ENCODE measurements at regions not wholly inside any gene's neighbourhood (a gene's known extent, or its start where the extent isn't known, plus 50 kb on each side); places are given as distances from the start of the nearest gene placed in this dataset.

DNA sequence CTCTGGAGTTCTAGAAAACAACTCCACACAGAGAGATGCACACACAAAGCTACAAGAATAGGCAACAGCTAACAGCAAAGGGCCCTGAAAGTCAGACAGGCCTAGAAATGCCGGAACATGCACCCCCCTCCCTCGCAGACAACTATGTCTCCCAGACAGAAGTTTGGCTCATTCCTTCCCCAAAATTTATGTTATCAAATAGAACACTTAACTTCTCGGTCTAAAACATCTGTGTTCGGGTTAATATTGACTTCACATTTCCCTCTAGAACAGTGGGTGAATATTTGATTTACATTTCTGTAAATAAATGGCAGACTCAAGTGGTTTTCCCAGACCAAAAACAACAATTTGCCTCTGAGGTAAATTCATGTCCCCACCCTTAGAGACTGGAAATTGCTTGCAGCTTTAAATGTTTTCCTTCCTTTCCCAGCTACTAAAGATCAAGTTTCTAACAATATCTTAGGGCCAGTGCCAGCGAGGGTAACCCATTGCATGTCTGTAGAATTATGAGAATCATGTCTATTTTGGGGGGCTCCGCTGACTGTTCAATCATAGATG, 92.5 kb upstream of the INHBA start:
- DNase-seq (ENCODE audit: low read depth in 2 of 2), result no peak

DNA sequence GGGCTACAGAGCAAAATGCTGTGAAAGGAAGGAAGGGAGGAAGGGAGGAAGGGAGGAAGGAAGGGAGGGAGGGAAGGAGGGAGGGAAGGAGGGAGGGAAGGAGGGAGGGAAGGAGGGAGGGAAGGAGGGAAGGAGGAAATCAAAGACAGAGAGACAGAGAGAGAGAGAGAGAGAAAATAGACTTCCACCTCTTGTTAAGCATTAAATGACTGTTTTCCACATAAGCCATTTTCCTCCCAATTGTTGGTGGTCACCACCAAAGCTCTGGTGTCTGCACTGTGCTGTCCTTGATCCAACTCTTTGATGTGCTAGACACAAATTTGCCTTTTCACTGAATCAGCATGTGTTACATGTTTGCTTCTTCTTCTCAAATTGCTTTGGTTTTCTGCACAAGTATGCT, 90.7 kb upstream of the INHBA start:
- no peak for DNase-seq (ENCODE audit: low read depth in 2 of 2)

DNA sequence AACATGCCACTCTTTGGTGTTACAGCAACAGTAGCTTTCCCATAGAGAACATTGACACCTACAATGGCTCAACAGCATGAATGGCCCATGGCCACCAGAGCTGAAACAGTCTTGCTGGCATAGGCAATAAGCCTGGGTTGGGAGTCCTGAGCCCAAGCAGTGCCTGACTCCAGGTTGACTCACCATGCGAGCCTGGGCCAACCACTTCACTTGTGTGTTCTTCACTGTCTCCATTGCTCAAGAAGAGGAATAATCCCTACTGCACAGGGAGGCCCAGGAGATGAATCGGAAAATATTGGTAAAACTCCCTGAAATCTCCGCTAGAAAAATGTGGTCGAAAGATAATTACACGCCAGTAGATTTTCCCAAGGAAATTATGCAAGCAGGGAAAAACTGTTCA, 89.2 kb upstream of the INHBA start:
- no peak for DNase-seq (ENCODE audit: low read depth in 2 of 2)

DNA sequence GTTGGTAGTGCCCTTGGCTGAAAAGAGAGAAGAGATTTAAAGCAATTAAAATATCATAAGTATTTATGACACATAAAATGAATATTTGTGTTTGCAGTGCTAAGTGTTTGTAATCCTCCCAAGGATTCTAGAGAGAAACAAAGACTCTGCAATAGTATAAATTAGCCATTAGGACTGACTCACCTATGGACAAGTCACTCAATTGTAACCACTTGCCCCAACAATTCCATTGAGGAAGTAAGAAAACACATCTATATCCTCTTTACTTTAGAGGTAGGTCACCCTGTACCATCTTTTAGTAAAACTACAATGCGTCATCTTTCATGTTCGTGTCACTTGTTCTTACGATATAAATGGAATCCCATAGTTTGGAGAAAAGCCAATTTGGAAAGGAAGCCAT, 85.7 kb upstream of the INHBA start:
- no peak for DNase-seq (ENCODE audit: low read depth in 2 of 2)

DNA sequence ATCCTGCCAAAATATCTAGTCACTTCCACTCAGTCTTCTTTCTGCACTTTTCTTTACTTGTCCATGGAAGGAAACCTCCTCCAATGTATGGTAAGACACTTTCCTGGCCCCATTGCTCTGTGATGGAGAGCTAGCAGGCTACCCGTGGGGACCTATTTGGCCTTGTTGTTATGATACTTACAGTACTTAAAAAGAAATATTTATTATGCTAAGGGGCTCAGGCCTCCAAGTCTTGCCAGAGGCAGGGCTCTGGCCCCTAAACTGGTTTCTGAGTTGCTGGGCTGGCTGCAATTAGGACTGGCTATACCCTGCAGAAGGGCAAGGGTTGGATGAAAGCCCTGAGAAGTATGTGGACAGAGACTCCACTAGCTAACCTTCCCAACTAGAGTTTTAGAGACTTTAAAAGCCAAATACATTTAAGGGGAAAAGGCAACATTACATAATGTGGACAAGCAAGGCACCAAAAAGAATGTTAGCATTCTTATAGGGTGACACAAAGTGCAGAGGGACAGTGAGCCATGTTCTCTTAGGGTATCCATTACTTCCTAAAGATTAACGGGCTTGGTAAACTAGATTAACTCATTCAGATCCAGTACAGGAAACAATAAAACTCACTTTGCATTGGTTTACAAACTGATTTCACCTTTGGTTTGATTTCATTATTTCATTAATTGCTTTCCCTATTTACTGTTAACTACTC, 84.9 kb upstream of the INHBA start:
- DNase-seq (ENCODE audit: low read depth in 2 of 2), result no peak

DNA sequence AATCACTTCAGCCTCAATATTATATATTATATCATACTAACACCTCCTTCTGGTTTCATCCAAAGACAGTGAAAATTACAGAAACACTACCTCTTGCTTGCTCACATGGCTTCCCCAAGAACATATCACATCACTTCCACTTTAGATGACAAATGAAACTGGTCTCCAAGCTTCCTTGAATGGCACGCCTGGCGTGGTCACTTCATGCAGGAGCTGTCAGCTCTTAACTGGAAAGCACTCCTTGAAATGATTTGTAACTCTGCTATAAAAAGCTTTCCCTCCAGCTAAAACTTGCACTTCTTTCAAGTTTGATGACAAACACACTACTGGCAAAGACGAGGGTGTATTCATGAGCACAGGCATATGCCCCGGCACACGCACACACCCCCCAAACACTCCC, 84.1 kb upstream of the INHBA start:
- no peak for DNase-seq (ENCODE audit: low read depth in 2 of 2)

DNA sequence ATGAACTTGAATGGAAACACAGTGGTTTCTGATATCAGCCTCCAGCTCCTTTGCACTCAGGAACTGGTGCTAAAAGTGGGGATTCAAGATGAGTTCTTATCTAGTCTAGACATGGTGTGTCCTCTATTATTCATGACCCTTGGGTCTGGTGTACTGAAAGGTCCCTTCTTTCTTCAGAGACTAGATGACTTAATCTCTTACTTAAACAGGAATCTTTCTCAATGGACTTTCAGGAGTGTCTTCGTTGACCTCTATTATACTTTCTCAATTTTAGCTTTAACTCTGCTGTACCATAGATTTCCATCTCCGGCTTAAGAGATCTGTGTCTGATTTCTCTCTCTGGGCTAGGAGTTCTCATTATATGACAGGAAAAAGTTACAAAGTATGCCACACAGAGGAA, 83.5 kb upstream of the INHBA start:
- DNase-seq (ENCODE audit: low read depth in 2 of 2), result no peak

DNA sequence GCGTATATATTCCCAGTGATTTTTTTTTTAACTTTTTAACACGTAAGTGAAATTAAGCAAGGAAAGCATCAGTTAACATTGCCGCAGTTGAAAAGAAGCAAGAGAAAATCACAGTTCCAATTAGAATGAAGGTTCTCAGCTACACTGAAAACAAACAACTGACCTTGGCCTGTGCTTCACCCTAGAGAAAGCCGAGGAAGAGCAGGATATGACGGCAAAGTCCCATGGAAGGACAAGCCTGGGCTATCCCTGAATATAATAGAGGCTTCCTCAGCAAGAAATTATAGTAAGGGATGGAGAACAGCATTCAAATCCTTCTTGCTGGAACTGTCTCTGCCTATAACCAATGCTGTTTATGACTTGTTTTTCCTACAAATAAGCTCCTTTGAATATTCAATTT, 83.0 kb upstream of the INHBA start:
- DNase-seq (ENCODE audit: low read depth in 2 of 2), result no peak

DNA sequence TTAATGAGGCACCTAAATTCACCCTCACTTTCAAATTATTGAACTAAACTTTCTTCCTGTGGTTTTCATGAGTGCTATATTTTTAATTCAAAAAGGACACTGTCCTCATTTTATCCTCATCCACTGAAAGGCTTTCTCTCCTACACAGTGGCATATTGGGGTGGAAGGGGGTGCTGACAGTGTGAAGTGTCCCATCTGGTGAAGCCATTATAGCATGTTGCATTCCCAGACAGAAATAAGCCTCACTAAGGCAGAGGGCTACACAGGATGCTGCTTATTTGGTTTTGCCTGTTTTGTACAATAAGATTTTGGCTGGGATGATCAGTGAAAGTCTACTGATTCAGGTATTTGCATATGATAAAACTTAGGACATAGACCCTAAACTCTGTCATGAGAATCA, 82.4 kb upstream of the INHBA start:
- no peak for DNase-seq (ENCODE audit: low read depth in 2 of 2)

DNA sequence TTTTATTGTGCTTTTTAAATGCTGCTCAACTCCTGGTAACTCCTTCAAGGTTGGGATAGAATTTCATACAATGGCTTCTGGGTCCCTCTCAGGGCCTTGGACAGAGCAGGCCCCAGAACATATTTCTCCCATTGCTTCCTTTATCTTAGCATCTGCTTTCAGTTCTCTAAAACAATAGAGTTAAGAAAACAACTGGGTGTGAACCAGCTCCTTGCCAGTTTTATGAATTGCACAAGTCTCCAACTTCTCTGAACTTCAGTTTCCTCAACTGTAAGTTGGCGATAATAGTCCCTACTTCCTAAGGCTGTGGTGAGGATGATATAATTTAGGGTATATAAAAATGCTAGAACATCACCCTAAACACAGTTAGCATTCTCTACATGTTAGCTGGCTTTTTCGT, 77.0 kb upstream of the INHBA start:
- DNase-seq (ENCODE audit: low read depth in 2 of 2), result no peak

DNA sequence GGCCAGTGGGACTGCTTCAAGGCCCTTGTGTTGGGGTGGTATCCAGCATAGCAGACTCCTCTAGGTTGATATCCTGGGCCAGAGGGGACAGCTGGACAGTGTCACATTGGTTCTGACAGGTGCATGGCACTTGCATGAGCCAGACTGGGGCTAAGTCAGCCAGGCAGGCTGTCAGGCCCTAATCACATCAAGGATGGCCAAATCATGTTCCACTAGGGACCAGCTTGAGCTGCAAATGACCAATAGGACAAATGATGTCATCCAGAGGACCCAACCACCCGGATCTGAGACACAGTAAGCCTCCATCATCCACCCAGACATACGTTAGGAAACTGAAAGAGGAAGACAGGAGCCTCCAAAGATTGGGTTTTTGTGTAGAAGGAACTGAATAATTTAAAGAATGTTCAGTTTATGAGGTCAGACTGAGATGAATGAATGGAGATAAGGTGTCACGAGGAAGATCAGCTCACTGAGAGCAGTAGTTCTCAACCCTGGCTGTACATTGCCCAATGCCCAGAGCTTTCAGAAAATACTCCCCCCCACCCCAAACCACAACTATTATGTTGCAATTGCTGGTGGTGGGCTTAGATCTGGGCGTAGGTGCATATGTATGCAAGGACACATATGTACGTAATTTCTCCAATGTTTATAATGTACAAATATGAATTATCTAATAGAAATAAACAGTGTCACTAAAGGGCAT, 75.2 kb upstream of the INHBA start:
- no peak for DNase-seq (ENCODE audit: low read depth in 2 of 2)

DNA sequence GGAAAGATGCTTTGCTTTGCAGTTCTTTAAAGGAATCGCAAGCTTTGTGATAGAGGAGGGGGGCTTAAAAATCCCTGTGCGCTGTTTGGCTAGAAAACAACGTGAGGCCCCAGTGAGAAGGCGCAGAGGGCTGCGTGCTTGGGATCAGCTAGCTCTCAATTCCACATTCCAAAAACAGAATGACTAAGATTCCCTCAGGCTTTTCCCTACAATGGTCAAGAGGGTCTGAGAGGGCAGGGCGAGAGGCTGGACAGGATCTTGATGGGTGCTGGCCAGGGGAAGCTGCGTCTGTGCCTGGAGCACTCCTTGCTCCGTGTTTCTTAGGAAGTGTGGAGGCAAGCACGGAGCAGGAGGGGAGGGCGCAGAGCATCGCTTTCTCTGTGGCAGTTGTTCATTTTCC, 72.1 kb upstream of the INHBA start:
- no peak for DNase-seq (ENCODE audit: low read depth in 2 of 2)

DNA sequence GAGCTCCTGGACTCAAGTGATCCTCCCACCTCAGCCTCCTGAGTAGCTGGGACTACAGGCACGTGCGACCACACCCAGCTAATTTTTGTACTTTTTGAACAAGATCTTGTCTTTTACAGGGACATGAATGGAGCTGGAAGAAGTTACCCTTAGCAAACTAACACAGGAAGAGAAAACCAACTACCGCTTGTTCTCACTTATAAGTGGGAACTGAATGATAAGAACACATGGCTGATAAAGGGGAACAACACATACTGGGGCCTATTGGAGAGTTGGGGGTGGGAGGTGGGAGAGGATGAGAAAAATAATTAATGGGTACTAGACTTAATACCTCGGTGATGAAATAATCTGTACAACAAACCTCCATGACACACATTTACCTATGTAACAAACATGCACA, 70.9 kb upstream of the INHBA start:
- DNase-seq (ENCODE audit: low read depth in 2 of 2), result no peak

DNA sequence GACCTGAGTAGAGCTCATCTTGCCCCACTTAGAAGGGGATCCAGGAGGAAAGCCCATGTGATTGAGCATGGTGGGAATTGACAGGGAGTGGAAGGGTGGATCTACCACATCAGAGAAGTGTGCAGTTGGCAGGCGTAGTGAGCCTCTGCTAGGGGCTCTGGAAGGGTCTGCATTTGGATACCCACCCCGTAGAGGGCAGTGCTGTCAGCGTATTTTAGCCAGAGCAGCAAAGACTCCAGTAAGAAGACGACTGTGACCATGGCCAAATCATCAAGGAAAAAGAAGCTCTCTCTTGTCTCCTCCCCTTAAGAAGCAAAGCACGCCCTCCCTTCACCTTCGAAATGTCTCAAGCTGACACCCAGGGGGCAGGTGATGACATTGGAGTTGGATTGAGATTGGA, 68.8 kb upstream of the INHBA start:
- DNase-seq (ENCODE audit: low read depth in 2 of 2), result no peak

DNA sequence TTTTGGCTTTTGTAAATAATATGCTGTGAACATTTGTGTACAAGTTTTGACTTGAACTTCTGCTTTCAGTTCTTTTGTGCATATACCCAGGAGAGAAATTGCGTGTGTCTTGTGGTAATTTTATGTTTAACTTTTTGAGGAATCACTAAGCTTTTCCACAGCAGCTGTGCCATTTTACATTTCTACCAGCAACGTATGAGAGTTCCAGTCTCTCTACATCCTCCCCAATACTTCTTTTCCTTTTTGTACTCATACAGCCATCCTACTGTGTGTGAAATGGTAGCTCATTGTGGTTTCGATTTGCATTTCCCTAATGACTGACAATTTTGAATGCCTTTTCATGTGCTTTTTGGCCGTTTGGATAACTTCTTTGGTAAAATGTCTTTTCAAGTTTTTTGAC, 66.3 kb upstream of the INHBA start:
- no peak for DNase-seq (ENCODE audit: low read depth in 2 of 2)

DNA sequence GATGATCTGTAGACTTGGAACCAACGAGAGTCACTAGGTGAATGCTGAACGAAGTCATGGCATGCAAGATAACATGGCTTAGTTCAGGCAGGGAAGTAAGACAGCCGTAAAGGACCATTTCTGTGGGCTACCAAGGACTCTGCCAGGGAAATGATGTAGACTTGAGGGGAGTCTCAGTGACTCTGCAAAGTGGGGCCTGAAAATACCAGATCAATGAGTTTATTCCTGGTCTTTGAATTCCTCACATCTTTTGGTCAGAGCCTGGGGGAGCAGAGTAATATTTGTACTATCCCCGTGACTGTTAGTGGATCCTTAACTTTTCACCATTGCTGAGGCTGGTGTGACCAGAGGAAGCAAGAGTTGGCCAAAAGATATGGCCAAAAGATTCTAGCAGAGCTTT, 60.7 kb upstream of the INHBA start:
- no peak for DNase-seq (ENCODE audit: low read depth in 2 of 2)

DNA sequence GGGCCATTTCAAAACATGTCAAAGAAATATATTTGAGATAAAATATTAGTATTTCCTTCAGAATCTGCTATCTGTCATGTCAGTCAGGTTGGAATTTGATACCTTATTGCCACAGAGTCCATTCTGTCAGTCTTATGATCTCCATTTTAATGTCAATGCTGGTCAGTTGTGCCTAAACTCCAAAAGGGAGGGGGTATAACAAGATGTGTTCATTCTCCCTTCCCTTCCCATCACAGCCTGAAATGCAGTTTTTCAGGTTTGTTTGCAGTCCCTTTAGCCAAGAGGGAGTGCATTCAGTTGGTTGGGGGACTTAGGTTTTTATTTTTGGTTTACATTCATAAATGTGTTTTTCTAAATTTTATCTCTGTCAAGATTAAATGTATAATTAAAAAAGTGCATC, 59.8 kb upstream of the INHBA start:
- no peak for DNase-seq (ENCODE audit: low read depth in 2 of 2)

DNA sequence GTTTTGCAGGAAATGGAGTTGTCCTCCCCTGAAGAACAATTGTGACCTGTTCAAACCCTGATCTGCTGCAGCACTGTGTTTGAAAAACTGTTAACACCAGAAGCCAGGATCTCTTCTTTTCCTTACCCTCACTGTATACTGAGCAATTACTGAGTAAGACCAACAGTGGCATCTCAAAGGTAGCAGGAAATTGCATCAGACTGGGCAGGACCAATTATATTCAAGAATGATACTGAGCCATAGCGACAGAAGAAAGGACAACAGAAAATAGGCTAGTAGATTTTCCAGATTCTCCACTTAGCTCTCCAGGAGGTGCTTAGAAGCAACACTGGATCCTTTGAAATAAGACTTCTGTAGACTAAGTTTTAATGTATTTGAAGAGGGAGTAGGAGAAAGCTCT, 57.4 kb upstream of the INHBA start:
- DNase-seq (ENCODE audit: low read depth in 2 of 2), result no peak

DNA sequence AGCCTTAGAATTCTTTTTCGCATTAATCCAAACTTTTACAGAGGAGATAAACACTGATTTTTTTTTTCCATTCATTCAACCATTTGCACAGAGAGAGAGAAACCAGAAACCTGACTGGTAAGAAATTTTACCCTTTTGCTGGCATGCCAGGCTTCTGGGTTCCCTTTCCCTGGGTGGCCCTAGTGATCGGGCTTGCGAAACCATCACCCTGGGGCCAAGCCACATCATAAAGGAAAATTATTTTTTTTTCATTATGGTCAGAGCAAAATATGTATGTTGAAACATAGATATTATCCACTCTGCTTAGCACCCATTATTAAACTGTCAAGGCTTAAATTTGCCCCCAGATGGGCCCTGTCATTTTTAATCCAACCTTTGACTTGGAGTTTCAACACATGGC, 55.4 kb upstream of the INHBA start:
- DNase-seq (ENCODE audit: low read depth in 2 of 2), result no peak

DNA sequence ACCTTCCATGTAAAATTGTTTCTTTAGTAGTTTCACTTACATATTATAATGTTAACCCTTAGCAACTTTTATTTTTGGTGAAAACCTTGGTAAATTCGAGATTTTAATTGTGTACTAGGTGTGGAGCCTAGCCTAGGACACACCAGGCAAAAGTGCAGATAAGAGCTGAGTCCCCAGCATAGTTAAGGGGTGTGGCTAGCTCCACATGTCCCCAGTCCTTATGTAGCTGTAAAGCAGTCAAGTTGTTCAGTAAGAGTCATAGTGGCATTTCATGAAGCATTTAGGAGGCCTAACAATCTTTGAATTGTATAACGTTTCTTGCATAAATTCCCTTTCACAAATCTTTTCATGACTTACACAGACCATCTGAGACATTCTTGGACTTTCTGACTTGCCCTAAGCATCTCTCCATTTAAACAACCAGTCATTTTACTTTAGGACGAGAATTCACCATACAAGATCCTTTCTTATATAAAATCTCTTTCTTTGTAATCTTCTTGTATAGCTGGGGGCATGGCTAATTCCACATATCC, 53.8 kb upstream of the INHBA start:
- no peak for DNase-seq (ENCODE audit: low read depth in 2 of 2)

DNA sequence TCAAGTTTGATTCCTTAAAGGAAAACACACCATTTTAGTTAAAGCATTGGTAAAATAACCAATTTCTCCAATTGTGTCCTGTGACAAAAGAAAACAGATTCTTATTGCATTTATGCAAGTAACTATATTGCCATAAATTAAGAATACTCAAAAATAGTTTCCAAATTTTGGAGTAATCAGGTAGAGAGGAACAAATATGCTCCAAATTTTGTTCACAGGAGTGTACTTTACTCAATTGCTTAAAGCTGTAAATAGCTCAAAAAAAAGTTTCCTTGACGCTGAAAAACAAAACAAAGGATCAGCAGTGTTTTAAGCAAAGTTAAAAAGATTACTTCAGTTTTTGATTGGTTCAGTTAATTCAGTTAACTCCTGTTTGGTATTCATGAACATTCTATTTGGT, 52.2 kb upstream of the INHBA start:
- DNase-seq (ENCODE audit: low read depth in 2 of 2), result no peak

DNA sequence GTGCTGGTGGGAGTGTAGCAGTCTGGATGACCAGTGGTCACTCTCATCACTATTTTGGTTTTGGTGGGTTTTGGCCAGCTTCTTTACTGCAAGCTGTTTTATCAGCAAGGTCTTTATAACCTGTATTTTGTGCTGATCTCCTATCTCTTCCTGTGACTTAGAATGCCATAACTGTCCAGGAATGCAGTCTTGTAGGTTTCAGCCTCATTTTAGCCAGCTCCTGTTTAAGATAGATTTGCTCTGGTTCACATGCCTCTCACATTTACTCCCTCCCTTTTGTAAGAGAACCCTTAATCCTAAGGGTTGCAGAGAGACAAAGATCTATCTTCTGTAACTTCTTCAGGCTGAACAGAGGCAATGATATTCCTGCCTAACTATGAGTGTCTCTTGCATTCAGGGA, 51.2 kb upstream of the INHBA start:
- no peak for DNase-seq (ENCODE audit: low read depth in 2 of 2)

All from fibroblast of skin of left quadriceps (primary cell).